Transverse colon (tissue), 4 donors: ENCODE measurements at regions not wholly inside any gene's neighbourhood (a gene's known extent, or its start where the extent isn't known, plus 50 kb on each side); places are given as distances from the start of the nearest gene placed in this dataset.

Experiments
- CTCF ChIP-seq, 5 experiments: fragments of 200-600 bp in 3 of 5; fragments of 450-650 bp in 2 of 5; sonication (generic) in 3 of 5; IDR thresholded peaks; 1 replicate in 2 of 5; 2 replicates in 3 of 5; pipeline ENCODE4 v1.5.1; 2016 to 2017; ENCODE audit warnings: antibody characterized with exemption in 5 of 5, inconsistent platforms in 3 of 5, mild to moderate bottlenecking in 2 of 5, moderate library complexity in 1 of 5
- POLR2AphosphoS5 ChIP-seq, 3 donors: sonication (generic); formaldehyde crosslinking; IDR thresholded peaks; one replicate each; pipeline ENCODE4 v1.6.1; 2016; ENCODE audit warnings: antibody characterized with exemption in 3 of 3

- TF ChIP-seq CTCF (IDR thresholded peaks at IDR 0.05): no peak
- TF ChIP-seq POLR2AphosphoS5 (IDR thresholded peaks at IDR 0.05): no peak
Measured at GRCh38 chr22:48486134-48486532, 1341.5 kb downstream of the BRD1 start.
